GM03348 (cell line): ENCODE measurements at regions not wholly inside any gene's neighbourhood (a gene's known extent, or its start where the extent isn't known, plus 50 kb on each side); places are given as distances from the start of the nearest gene placed in this dataset.
A peak's percentile ranks its signal among the peaks of the same experiment; 100 is the strongest.

Experiments
- DNase-seq: peaks from one replicate; pipeline ENCODE4 v3.0.0; 2012; ENCODE audit warnings: low spot score

GRCh38 chr2:217297096-217297495 is 437.2 kb upstream of the TNP1 start:
- DNase-seq, result no peak

- DNase-seq, result no peak
Observed at GRCh38 chr2:217294818-217295217, 435.0 kb upstream of the TNP1 start.

GRCh38 chr2:217294211-217294610 is 434.3 kb upstream of the TNP1 start:
- no peak for DNase-seq

- DNase-seq, result no peak
Observed at GRCh38 chr2:217293607-217294006, 433.7 kb upstream of the TNP1 start.

- DNase-seq, result no peak
Observed at GRCh38 chr2:217293046-217293445, 433.2 kb upstream of the TNP1 start.

GRCh38 chr2:217291259-217291658 is 431.4 kb upstream of the TNP1 start:
- no peak for DNase-seq

- DNase-seq, result no peak
Observed at GRCh38 chr2:217290467-217290866, 430.6 kb upstream of the TNP1 start.

- DNase-seq, result peak; percentile 21
Observed at GRCh38 chr2:217289907-217290280, 430.0 kb upstream of the TNP1 start.

- DNase-seq, result no peak
Observed at GRCh38 chr2:217289177-217289906, 429.5 kb upstream of the TNP1 start.

GRCh38 chr2:217288472-217289063 is 428.7 kb upstream of the TNP1 start:
- no peak for DNase-seq

- peak; percentile 72 for DNase-seq
Observed at GRCh38 chr2:217286833-217287232, 427.0 kb upstream of the TNP1 start.

GRCh38 chr2:217285926-217286325 is 426.1 kb upstream of the TNP1 start:
- no peak for DNase-seq

- no peak for DNase-seq
Observed at GRCh38 chr2:217283460-217283859, 423.6 kb upstream of the TNP1 start.

- peak; percentile 20 for DNase-seq
Observed at GRCh38 chr2:217282531-217282930, 422.7 kb upstream of the TNP1 start.

GRCh38 chr2:217279556-217279955 is 419.7 kb upstream of the TNP1 start:
- DNase-seq, result peak; percentile 83

- DNase-seq, result no peak
Observed at GRCh38 chr2:217279140-217279539, 419.3 kb upstream of the TNP1 start.

GRCh38 chr2:217277646-217278398 is 418.0 kb upstream of the TNP1 start:
- peak; percentile 75 for DNase-seq

GRCh38 chr2:217276433-217276832 is 416.6 kb upstream of the TNP1 start:
- no peak for DNase-seq

GRCh38 chr2:217275091-217275490 is 415.2 kb upstream of the TNP1 start:
- no peak for DNase-seq

- DNase-seq, result no peak
Observed at GRCh38 chr2:217274578-217274977, 414.7 kb upstream of the TNP1 start.

- no peak for DNase-seq
Observed at GRCh38 chr2:217273851-217274250, 414.0 kb upstream of the TNP1 start.

GRCh38 chr2:217273162-217273561 is 413.3 kb upstream of the TNP1 start:
- DNase-seq, result no peak

GRCh38 chr2:217271813-217272212 is 411.9 kb upstream of the TNP1 start:
- no peak for DNase-seq
